ENCODE measurements at regions not wholly inside any gene's neighbourhood (a gene's known extent, or its start where the extent isn't known, plus 50 kb on each side); places are given as distances from the start of the nearest gene placed in this dataset.

DNA sequence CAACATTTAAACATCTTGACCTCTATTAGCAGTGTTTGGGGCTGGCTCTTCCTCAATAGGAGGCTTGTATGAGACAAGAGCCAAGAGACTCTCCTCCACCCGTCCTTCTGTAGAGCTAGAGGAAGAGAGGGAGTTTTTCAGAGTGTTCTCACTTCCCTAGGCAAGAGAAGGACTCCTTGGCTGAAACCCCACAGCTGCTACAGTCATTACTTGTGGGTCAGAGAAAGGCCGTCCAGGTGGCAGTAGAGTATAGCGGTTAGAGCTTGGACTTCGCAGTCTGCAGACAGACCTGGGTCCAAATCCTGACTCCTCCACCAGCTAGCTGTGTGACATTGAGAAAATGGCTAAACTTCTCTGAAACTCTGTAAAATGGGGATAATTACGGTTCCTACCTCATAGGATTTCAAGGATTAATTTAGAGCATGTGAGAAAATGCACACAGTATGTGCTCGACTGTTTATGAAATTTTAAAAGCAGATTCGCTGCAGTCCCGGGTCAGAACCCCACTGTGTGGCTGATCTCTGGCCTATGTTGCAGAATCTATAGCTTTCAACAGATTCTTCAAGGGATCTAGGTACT is 80.8 kb upstream of the ARAP3 start:
- Histone ChIP-seq H3K9ac (ENCODE audit: low read depth, low read length, poor library complexity, severe bottlenecking) (no peak overlapping the region), H2AFZ (ENCODE audit: low read length) (no peak overlapping the region), H3K4me1 (ENCODE audit: insufficient read depth, low read length, poor library complexity, severe bottlenecking) (no peaks in the 10 kb centered on the region), H3K9me3 (ENCODE audit: insufficient read depth, low read depth, low read length) (no peaks in the 10 kb centered on the region), H3K9me2 (replicated peaks; ENCODE audit: low read depth, low read length) (no peaks in the 10 kb centered on the region), H3F3A (ENCODE audit: low read depth) (no peaks in the 10 kb centered on the region), H3K36me3 (ENCODE audit: insufficient read depth, low read length) (no peaks in the 10 kb centered on the region), H3K27me3 (ENCODE audit: insufficient read depth, low read length, poor library complexity, severe bottlenecking) (no peaks in the 10 kb centered on the region), H3K4me3 (ENCODE audit: low read length, poor library complexity, severe bottlenecking) (no peak overlapping the region), H3K79me2 (ENCODE audit: insufficient read depth, low read length) (no peaks in the 10 kb centered on the region), H3K4me2 (ENCODE audit: low read depth, low read length, poor library complexity, severe bottlenecking) (no peak overlapping the region), H4K20me1 (ENCODE audit: insufficient read depth, low read length, poor library complexity, severe bottlenecking) (no peaks in the 10 kb centered on the region)
- no peak for TF ChIP-seq EZH2phosphoT487 (IDR thresholded peaks at IDR 0.05; ENCODE audit: borderline replicate concordance)
- TF ChIP-seq, protein P1, sequence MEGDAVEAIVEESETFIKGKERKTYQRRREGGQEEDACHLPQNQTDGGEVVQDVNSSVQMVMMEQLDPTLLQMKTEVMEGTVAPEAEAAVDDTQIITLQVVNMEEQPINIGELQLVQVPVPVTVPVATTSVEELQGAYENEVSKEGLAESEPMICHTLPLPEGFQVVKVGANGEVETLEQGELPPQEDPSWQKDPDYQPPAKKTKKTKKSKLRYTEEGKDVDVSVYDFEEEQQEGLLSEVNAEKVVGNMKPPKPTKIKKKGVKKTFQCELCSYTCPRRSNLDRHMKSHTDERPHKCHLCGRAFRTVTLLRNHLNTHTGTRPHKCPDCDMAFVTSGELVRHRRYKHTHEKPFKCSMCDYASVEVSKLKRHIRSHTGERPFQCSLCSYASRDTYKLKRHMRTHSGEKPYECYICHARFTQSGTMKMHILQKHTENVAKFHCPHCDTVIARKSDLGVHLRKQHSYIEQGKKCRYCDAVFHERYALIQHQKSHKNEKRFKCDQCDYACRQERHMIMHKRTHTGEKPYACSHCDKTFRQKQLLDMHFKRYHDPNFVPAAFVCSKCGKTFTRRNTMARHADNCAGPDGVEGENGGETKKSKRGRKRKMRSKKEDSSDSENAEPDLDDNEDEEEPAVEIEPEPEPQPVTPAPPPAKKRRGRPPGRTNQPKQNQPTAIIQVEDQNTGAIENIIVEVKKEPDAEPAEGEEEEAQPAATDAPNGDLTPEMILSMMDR (conservative IDR thresholded peaks at IDR 0.05; ENCODE audit: low read length), result no peak

DNA sequence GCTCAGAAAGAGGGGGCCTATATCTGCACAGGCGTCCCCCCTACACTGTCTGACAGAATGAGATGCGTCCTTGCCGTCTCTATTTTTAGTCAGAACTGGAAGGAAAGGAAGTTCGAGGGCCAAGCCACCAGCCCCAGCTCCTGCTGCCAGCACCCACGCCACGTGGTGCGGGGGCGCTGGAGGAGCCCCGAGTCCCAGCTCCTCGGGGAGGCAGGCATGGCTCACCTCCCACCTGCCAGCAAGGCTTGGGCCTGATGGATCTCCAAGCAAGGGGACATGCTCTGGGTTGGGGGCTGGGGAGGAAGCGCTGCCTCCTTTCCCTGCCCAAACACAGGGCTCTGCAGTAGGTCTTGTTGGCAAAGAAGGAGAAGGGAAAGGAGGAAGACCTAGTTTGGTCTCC is 80.3 kb upstream of the ARAP3 start:
- Histone ChIP-seq H2AFZ (ENCODE audit: low read length) (no peak overlapping the region), H3K4me2 (ENCODE audit: low read depth, low read length, poor library complexity, severe bottlenecking) (no peak overlapping the region), H3K4me3 (ENCODE audit: low read length, poor library complexity, severe bottlenecking) (no peak overlapping the region), H3K27me3 (ENCODE audit: insufficient read depth, low read length, poor library complexity, severe bottlenecking) (no peaks in the 10 kb centered on the region), H3F3A (ENCODE audit: low read depth) (no peaks in the 10 kb centered on the region), H3K9me2 (replicated peaks; ENCODE audit: low read depth, low read length) (no peaks in the 10 kb centered on the region), H3K9ac (ENCODE audit: low read depth, low read length, poor library complexity, severe bottlenecking) (no peak overlapping the region), H3K36me3 (ENCODE audit: insufficient read depth, low read length) (no peaks in the 10 kb centered on the region), H4K20me1 (ENCODE audit: insufficient read depth, low read length, poor library complexity, severe bottlenecking) (no peaks in the 10 kb centered on the region), H3K9me3 (ENCODE audit: insufficient read depth, low read depth, low read length) (no peaks in the 10 kb centered on the region), H3K79me2 (ENCODE audit: insufficient read depth, low read length) (no peaks in the 10 kb centered on the region), H3K4me1 (ENCODE audit: insufficient read depth, low read length, poor library complexity, severe bottlenecking) (no peaks in the 10 kb centered on the region)
- TF ChIP-seq EZH2phosphoT487 (IDR thresholded peaks at IDR 0.05; ENCODE audit: borderline replicate concordance), result no peak
- TF ChIP-seq, protein P1 (conservative IDR thresholded peaks at IDR 0.05; ENCODE audit: low read length), result no peak

DNA sequence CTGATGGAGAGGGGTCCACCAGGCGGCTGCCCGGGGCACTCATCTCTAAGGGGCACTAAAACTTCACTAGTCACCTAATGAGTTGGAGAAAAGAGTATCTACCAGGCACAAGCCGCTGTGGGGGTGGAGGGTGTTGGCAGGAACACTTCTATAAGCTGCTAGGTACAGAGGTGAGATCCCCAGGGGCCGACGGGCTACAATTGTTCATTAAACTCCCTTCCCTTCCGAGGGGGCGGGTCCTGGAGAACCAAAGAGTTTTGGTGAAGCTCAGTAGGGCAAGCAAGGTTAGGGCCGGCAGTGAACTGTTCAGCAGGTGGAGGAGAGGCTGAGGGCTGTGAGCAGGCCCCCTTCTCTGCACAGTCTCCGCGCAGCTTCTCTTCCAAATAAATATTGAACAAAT is 78.7 kb upstream of the ARAP3 start:
- Histone ChIP-seq H3F3A (ENCODE audit: low read depth) (no peaks in the 10 kb centered on the region), H3K27me3 (ENCODE audit: insufficient read depth, low read length, poor library complexity, severe bottlenecking) (no peaks in the 10 kb centered on the region), H4K20me1 (ENCODE audit: insufficient read depth, low read length, poor library complexity, severe bottlenecking) (no peaks in the 10 kb centered on the region), H3K36me3 (ENCODE audit: insufficient read depth, low read length) (no peaks in the 10 kb centered on the region), H3K4me3 (ENCODE audit: low read length, poor library complexity, severe bottlenecking) (no peak overlapping the region), H3K9me2 (replicated peaks; ENCODE audit: low read depth, low read length) (no peaks in the 10 kb centered on the region), H3K4me1 (ENCODE audit: insufficient read depth, low read length, poor library complexity, severe bottlenecking) (no peaks in the 10 kb centered on the region), H3K9me3 (ENCODE audit: insufficient read depth, low read depth, low read length) (no peaks in the 10 kb centered on the region), H3K4me2 (ENCODE audit: low read depth, low read length, poor library complexity, severe bottlenecking) (no peak overlapping the region), H3K9ac (ENCODE audit: low read depth, low read length, poor library complexity, severe bottlenecking) (no peak overlapping the region), H3K79me2 (ENCODE audit: insufficient read depth, low read length) (no peaks in the 10 kb centered on the region), H2AFZ (ENCODE audit: low read length) (no peak overlapping the region)
- TF ChIP-seq EZH2phosphoT487 (IDR thresholded peaks at IDR 0.05; ENCODE audit: borderline replicate concordance), result no peak
- TF ChIP-seq, protein P1 (conservative IDR thresholded peaks at IDR 0.05; ENCODE audit: low read length), result no peak
